Tibial nerve (tissue), 4 donors: ENCODE measurements at regions not wholly inside any gene's neighbourhood (a gene's known extent, or its start where the extent isn't known, plus 50 kb on each side); places are given as distances from the start of the nearest gene placed in this dataset.

ENCODE experiments used
- CTCF ChIP-seq, 5 experiments: fragments of 200-600 bp in 3 of 5; fragments of 450-650 bp in 2 of 5; sonication (generic) in 3 of 5; IDR thresholded peaks; one replicate each; pipeline ENCODE4 v1.5.1; 2016 to 2019; ENCODE audit warnings: antibody characterized with exemption in 5 of 5, mild to moderate bottlenecking in 3 of 5, moderate library complexity in 2 of 5
- EP300 ChIP-seq, 2 donors: sonication (generic); formaldehyde crosslinking; IDR thresholded peaks; one replicate each; pipeline ENCODE4 v1.6.1; 2017; ENCODE audit warnings: antibody characterized with exemption in 2 of 2, mild to moderate bottlenecking in 1 of 2
- POLR2A ChIP-seq, 2 donors: fragments of 450-650 bp; IDR thresholded peaks; one replicate each; pipeline ENCODE4 v1.6.1; 2017; ENCODE audit warnings: antibody characterized with exemption in 2 of 2, mild to moderate bottlenecking in 2 of 2, moderate library complexity in 2 of 2

GRCh38 chr1:201655243-201655642, 116.3 kb downstream of the NAV1 start:
- TF ChIP-seq CTCF (IDR thresholded peaks at IDR 0.05) (no peak), POLR2A (IDR thresholded peaks at IDR 0.05) (no peak), EP300 (IDR thresholded peaks at IDR 0.05) (no peak)
